K562 (cell line): ENCODE measurements at regions not wholly inside any gene's neighbourhood (a gene's known extent, or its start where the extent isn't known, plus 50 kb on each side); places are given as distances from the start of the nearest gene placed in this dataset.

Experiments
- HNRNPK ChIP-seq: fragments of 200-400 bp; formaldehyde crosslinking; IDR thresholded peaks from one replicate; pipeline ENCODE4 v1.6.1; 2018; ENCODE audit warnings: mild to moderate bottlenecking, low read depth, low read length; ENCODE audit not compliant: poor library complexity, severe bottlenecking
- ZFP30 ChIP-seq: fragments of 250-450 bp; sonication (Bioruptor Pico); IDR thresholded peaks from 2 replicates; pipeline ENCODE4 v1.8.0; 2022; ENCODE audit warnings: moderate library complexity, mild to moderate bottlenecking, inconsistent platforms, borderline replicate concordance
- ZKSCAN3 ChIP-seq: fragments of 250-450 bp; sonication (Bioruptor Pico); IDR thresholded peaks from 2 replicates; pipeline ENCODE4 v1.4.0; 2020
- ZNF133 ChIP-seq: fragments of 250-450 bp; sonication (Bioruptor Pico); IDR thresholded peaks from 2 replicates; pipeline ENCODE4 v1.4.0; 2020; ENCODE audit warnings: mild to moderate bottlenecking
- ZNF561 ChIP-seq: fragments of 450-650 bp; formaldehyde crosslinking; conservative IDR thresholded peaks from 2 replicates; pipeline ENCODE4 v1.4.0; 2020; ENCODE audit warnings: mild to moderate bottlenecking, moderate library complexity
- TF ChIP-seq, protein P1 (sequence below), 2 experiments: fragments of 450-650 bp; IDR thresholded peaks; 2 replicates each; pipeline ENCODE4 v1.6.1; 2016; ENCODE audit warnings: mild to moderate bottlenecking in 2 of 2, borderline replicate concordance in 1 of 2, low read depth in 1 of 2, moderate library complexity in 1 of 2
- TF ChIP-seq, protein P2 (sequence below): fragments of 250-450 bp; sonication (Bioruptor Pico); IDR thresholded peaks from 2 replicates; pipeline ENCODE4 v1.8.0; 2022; ENCODE audit warnings: inconsistent platforms

DNA sequence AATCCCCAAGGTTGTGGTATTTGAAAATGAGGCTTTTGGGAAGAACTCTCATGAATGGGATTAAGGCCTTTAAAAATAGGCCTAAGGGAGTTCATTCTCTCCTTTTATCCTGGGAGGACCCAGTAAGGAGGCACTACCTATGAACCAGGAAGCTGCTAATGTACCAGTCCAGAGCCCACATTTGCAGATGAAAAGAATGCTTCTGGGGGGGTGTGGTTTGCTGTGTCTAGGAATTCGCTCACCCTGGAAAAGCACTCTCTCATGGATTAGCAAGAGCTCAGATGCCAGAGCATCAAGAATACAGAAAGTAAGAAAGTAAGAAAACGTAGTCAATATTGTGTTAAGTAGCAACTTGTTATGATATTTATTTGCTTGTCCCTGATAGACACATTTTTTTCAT is 785.7 kb upstream of the GYPC start (continued):
- TF ChIP-seq HNRNPK = no peak
- no peak for TF ChIP-seq ZNF133 (CRISPR knock-in tag)
- TF ChIP-seq ZKSCAN3 = no peak
- no peak for TF ChIP-seq ZNF561 (CRISPR knock-in tag)
- no peak for TF ChIP-seq ZFP30 (CRISPR knock-in tag)
- TF ChIP-seq, protein P1, sequence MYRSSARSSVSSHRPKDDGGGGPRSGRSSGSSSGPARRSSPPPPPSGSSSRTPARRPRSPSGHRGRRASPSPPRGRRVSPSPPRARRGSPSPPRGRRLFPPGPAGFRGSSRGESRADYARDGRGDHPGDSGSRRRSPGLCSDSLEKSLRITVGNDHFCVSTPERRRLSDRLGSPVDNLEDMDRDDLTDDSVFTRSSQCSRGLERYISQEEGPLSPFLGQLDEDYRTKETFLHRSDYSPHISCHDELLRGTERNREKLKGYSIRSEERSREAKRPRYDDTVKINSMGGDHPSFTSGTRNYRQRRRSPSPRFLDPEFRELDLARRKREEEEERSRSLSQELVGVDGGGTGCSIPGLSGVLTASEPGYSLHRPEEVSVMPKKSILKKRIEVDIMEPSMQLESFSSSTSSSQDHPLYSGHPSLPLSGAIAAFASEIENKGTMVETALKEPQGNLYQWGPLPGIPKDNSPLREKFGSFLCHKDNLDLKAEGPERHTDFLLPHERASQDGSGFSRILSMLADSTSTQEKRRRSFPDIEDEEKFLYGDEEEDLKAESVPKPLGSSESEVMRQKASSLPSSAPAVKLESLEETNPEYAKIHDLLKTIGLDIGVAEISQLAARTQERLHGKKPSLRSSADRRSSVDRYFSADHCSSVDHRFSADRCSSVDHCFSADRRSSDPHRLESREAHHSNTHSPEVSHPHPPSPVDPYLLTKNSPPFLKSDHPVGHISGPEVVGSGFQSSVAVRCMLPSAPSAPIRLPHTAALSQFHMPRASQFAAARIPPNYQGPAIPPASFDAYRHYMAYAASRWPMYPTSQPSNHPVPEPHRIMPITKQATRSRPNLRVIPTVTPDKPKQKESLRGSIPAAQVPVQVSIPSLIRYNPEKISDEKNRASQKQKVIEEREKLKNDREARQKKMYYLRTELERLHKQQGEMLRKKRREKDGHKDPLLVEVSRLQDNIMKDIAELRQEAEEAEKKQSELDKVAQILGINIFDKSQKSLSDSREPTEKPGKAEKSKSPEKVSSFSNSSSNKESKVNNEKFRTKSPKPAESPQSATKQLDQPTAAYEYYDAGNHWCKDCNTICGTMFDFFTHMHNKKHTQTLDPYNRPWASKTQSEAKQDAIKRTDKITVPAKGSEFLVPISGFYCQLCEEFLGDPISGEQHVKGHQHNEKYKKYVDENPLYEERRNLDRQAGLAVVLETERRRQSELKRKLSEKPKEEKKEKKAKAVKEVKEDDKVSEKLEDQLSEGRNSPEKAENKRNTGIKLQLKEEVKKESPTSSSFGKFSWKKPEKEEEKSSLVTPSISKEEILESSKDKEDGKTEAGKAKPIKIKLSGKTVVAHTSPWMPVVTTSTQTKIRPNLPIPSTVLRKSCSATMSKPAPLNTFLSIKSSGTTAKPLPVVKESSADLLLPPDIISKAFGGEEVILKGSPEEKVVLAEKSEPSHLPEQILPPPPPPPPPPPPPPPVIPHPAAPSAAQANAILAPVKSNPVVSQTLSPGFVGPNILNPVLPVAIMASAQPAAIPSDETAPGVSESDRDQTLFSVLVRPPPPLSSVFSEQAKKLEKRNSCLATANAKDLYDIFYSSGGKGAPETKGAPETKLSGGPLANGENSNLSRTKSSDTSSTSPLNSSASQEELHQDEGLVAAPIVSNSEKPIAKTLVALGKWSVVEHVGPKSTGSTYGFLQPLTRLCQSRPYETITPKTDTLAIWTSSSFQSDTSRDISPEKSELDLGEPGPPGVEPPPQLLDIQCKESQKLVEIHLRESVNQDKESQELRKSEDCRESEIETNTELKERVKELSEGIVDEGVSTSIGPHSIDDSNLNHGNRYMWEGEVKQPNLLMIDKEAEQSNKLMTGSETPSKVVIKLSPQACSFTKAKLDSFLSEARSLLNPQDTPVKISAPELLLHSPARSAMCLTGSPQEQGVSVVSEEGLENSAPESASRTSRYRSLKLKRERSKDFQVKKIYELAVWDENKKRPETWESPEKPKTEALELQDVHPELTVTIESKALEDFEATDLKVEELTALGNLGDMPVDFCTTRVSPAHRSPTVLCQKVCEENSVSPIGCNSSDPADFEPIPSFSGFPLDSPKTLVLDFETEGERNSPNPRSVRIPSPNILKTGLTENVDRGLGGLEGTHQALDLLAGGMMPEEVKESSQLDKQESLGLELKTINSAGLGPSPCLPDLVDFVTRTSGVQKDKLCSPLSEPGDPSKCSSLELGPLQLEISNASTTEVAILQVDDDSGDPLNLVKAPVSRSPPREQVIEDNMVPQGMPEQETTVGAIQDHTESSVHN (IDR thresholded peaks at IDR 0.05; ENCODE audit: borderline replicate concordance in 1 of 2, low read depth in 1 of 2) = no peak
- TF ChIP-seq, protein P2, sequence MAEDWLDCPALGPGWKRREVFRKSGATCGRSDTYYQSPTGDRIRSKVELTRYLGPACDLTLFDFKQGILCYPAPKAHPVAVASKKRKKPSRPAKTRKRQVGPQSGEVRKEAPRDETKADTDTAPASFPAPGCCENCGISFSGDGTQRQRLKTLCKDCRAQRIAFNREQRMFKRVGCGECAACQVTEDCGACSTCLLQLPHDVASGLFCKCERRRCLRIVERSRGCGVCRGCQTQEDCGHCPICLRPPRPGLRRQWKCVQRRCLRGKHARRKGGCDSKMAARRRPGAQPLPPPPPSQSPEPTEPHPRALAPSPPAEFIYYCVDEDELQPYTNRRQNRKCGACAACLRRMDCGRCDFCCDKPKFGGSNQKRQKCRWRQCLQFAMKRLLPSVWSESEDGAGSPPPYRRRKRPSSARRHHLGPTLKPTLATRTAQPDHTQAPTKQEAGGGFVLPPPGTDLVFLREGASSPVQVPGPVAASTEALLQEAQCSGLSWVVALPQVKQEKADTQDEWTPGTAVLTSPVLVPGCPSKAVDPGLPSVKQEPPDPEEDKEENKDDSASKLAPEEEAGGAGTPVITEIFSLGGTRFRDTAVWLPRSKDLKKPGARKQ (CRISPR knock-in tag) = no peak
- TF ChIP-seq, all 486 proteins: peak for 0
